GM18498 (cell line): ENCODE measurements at regions not wholly inside any gene's neighbourhood (a gene's known extent, or its start where the extent isn't known, plus 50 kb on each side); places are given as distances from the start of the nearest gene placed in this dataset.

Experiments used
- ATAC-seq: cut with Tn5 transposase; IDR thresholded peaks from one replicate; pipeline ENCODE4 v1.9.1; 2021; ENCODE audit warnings: mild to moderate bottlenecking, moderate library complexity; ENCODE audit not compliant: unreplicated experiment

DNA sequence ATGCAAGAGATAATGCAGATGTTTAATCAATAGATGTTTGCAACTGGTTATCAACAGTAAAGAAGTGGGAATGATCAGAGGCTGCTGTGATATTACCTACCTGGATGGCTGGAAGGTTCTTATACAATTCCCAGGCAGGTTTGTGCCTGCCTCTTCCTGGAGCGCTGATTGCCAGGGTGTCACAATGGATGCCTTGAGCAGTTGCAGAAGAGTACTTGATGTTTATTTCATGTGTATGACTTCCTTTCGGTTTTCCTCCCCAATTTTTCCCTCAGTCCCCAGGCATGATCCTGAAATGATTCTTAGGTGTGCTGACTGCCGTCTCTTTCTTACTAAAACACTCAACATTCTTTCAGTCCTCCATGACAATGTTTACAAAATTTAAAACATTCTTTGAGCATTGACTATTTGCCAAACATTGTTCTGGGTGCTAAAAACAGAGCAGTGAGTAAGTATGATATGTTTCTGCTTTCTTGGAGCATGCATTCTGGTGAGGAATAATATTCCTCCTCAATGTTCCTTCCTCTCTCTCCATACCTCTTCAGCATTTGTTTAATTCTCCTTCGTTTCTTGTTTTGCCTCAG, 416.6 kb upstream of the TRIB2 start:
- no peak for ATAC-seq

- no peak for ATAC-seq
These were observed 415.8 kb upstream of the TRIB2 start for GRCh38 chr2:12300927-12301326.

DNA sequence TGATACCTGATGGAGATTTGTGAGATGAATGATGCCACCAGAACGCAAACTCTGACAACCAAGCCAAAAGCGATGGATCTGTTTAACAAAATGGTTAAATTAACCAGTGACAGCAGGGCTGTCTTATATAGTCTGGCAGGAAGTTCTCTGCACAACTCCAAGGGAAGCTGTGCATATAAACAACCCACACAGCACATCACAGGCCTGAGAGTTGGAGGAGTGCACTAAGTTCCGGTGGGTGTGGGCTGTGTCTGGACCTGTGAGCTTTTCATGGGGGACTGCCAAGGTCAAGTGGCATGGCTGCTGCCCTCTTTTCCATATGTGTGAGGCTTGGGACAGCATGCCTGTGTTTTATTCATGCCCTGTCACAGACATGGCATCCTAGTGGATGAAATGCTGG, 414.6 kb upstream of the TRIB2 start:
- ATAC-seq = no peak

DNA sequence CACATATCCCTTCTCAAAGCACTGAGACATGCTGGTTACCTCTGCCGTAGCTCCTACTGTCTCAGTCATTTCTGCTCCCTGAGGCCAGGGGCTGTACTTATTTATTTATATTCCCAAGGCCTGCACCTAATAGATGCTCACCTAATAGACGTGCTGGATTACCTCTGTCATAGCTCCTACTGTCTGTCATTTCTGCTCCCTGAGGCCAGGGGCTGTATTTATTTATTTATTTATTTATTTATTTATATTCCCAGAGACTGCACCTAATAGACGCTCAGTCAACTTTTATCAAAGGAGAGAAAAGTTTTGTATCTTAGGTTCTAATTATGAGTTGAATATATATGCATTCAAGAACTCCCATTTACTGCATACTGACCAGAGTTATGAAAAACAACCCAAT, 414.0 kb upstream of the TRIB2 start:
- no peak for ATAC-seq

DNA sequence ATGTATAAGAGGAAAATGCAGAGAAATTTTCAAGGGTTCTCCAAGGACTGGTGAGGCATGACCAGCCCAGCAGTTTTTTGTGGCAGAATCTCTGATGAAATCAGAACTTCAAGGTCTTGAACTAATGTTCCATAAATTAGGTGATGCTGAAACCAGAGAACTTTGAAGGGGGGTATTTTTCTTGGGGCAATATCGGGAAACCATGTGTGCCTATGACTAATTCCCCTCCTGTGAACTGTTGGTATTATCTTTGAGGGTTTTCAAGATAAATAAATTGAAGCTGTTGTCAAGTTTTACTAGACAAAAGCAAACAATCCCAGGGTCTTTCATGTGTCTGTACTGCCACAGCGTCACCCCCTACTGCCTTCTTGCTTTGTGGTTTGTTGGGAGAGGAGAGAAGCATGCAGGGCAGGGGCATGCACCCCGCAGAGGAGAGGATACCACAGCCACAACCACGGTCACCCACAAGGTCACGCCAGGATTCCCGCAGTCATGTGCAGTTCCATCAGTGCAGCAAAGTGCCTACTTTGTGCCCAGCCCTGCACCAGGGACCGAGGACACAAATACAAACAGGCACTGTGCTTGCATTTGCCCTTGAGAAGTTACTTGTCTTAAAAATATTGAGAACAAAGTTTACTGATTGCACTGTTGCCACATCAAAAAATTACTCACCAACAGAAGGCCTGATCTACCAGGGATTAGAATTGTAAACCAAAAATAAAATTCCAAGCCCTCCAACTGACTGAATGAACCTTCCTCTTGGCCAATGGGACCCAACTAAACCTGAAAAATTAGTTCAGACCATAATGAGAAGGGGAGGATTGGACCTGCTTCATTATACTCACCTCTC, 413.3 kb upstream of the TRIB2 start:
- ATAC-seq = no peak

GRCh38 chr2:12304564-12305171, 412.1 kb upstream of the TRIB2 start:
- ATAC-seq = no peak

DNA sequence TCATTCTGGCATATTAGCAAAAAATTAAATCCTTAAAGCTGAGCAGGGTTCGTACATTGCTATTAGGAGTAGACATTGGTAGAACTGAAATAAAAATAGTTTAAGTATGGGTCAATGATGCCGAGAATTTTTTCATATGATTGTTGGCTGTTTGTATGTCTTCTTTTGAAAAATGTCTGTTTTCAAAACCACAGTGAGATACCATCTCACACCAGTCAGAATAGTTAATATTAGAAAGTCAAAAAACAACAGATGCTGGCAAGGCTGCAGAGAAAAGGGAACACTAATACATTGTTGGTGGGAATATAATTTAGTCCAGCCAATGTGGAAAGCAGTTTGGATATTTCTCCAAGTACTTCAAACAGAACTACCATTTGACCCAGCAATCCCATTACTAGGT, 410.8 kb upstream of the TRIB2 start:
- ATAC-seq = no peak

DNA sequence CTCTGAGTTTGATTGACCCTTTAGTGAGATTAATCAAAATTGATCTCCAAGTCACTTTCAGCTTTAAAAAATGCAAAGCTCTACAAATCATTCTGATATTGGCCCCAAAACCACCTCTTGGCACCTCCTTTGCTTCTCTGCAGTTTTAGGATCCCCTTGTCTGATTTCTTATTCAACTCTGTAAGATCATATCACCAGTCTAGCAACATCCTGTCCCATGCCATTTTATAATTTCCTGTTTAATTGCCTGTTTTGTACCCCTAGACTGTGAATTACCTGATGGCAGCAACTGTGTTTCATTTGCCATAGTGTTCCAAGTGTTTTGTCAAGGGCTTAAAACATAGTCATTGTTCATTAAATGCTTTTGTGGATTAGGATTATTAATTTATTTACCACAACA, 406.3 kb upstream of the TRIB2 start:
- ATAC-seq = no peak

DNA sequence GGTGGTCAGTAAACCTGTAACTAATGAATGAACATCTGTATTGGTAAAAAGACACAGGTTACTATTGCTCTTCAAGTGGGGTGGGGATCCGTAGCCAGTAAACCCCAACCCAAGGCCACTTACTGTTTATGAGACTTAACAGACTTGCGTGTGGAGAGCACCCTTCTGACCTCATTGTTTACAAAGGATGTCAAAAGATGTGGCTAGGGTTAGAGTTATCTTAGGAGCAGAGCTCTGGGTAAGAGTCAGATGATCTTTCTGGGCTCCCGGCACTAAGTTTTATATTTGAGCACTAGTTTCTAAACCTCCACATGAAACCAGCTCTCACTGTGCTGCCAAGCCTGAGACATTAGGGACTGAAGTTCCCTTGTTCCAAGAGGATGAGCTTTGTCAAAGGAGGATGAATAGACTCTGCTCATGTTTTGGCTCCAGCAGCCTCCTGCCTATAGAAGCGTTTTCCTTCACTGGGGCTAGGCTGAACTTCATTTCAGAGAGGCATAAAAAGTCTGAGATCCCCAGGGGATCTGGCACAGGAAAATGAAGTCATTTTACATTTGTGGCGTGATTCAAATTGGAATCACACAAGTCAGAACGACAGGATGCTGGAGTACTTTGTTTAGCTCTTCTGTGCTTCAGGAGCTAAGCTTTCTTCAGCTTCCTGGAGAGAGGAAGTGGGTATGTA, 403.1 kb upstream of the TRIB2 start:
- no peak for ATAC-seq

GRCh38 chr2:12314127-12314760, 402.5 kb upstream of the TRIB2 start:
- no peak for ATAC-seq

GRCh38 chr2:12315224-12315623, 401.5 kb upstream of the TRIB2 start:
- no peak for ATAC-seq

- ATAC-seq = no peak
These were observed 400.3 kb upstream of the TRIB2 start for GRCh38 chr2:12316476-12316875.

GRCh38 chr2:12317286-12317685, 399.4 kb upstream of the TRIB2 start:
- ATAC-seq = no peak

GRCh38 chr2:12317814-12318426, 398.8 kb upstream of the TRIB2 start:
- ATAC-seq = no peak

GRCh38 chr2:12318427-12319057, 398.2 kb upstream of the TRIB2 start:
- no peak for ATAC-seq

DNA sequence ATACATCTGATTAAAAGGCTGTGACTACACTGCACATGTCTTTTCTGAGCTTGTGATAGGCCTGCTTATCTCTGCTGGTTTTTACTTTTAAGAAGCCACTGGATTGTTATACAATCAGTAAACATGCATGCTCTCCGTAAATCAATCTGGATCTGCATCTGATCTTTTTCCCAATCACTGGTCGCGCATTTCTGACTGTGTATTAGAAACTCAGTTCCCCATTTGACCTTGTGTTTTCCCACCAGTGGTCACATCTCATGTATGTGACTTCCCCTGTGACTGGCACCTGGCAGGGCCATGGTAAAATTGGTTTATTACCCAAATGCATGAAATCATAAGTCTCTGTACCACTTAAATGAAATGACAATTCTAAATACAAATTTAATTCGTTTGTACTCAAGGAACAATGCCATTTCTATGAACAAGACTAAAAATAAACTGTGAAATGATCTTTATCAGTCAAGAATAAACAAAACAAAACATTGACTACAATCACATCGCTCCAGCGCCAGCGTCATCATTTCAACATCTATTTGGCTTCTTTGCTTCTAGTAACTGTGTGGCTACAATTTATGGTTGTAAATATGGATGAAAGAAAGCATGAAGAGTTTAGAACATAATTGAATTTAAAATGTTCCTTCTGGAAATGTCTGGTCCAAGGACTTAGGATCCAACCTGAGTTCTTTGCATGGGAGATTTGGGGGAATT, 396.6 kb upstream of the TRIB2 start:
- no peak for ATAC-seq

GRCh38 chr2:12320991-12321641, 395.6 kb upstream of the TRIB2 start:
- ATAC-seq = no peak

GRCh38 chr2:12321886-12322285, 394.9 kb upstream of the TRIB2 start:
- no peak for ATAC-seq

DNA sequence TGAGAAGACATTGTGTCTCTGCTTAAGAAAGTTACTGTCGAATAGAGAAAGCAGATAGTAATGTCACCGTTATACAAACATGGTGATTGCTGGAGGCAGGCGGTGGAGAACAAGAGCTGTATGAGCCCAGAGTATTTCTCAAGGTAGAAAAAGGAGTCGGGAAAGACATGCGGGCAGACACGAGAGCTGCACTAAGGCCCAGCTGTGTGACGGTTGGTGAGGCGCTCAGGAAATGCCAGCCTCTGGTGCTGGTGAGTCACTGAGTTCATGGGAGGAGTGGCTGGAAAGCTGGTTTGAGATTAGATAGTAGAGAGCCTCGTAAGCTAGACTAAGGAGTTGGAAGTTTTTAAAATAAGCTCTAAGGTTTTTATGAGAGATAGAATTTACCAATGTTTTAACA, 390.9 kb upstream of the TRIB2 start:
- no peak for ATAC-seq
